Fibroblast of lung (primary cell): ENCODE measurements at regions not wholly inside any gene's neighbourhood (a gene's known extent, or its start where the extent isn't known, plus 50 kb on each side); places are given as distances from the start of the nearest gene placed in this dataset.

Experiments
- EZH2 ChIP-seq: IDR thresholded peaks from 2 replicates; pipeline ENCODE4 v1.5.1; 2012; ENCODE audit warnings: low read length, control low read depth, mild to moderate bottlenecking; ENCODE audit errors: missing control alignments
- TF ChIP-seq, protein P1 (sequence below), 2 donors: IDR thresholded peaks in 1 of 2; conservative IDR thresholded peaks in 1 of 2; 1 replicate in 1 of 2; 2 replicates in 1 of 2; pipeline ENCODE4 v1.5.1; 2011 to 2012; ENCODE audit warnings: low read length in 2 of 2, control low read depth in 1 of 2, inconsistent platforms in 1 of 2, low read depth in 1 of 2, mild to moderate bottlenecking in 1 of 2

DNA sequence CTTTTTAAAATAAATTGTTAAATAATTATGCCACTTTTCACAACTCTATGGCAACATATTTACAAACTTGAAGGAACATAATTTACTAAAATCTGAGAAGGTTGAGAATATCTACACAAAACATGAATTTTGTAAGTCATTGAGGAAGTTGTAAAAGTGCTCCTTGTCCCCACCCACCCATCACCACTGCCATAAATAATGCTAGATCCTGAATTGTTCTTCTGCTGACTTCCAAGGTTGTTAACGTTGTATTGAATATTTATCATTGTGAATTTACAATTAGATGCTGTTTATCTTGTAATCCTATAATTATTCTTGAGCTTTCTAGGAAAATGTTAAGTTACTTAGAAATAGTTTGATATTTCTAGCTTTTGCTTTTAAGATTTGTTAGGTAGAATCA, 908.0 kb upstream of the COX7C start:
- TF ChIP-seq, protein P1, sequence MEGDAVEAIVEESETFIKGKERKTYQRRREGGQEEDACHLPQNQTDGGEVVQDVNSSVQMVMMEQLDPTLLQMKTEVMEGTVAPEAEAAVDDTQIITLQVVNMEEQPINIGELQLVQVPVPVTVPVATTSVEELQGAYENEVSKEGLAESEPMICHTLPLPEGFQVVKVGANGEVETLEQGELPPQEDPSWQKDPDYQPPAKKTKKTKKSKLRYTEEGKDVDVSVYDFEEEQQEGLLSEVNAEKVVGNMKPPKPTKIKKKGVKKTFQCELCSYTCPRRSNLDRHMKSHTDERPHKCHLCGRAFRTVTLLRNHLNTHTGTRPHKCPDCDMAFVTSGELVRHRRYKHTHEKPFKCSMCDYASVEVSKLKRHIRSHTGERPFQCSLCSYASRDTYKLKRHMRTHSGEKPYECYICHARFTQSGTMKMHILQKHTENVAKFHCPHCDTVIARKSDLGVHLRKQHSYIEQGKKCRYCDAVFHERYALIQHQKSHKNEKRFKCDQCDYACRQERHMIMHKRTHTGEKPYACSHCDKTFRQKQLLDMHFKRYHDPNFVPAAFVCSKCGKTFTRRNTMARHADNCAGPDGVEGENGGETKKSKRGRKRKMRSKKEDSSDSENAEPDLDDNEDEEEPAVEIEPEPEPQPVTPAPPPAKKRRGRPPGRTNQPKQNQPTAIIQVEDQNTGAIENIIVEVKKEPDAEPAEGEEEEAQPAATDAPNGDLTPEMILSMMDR (conservative IDR thresholded peaks at IDR 0.05 in 1 of 2, IDR thresholded peaks at IDR 0.05 in 1 of 2; ENCODE audit: low read depth in 1 of 2, low read length in 2 of 2) = no peak
- no peak for TF ChIP-seq EZH2
